SK-N-SH (cell line): ENCODE measurements at regions not wholly inside any gene's neighbourhood (a gene's known extent, or its start where the extent isn't known, plus 50 kb on each side); places are given as distances from the start of the nearest gene placed in this dataset.
"Not testable (repeated sequence)": the region's sequence is repeated elsewhere in the genome, so short reads cannot be mapped to it uniquely, and the experiment has no call there.

Experiments
- CTCF ChIA-PET: fragments of 300-600, 350-600 bp; formaldehyde crosslinking; extraction: SDS; loops from one replicate; lab custom pipeline; 2021; lab: Yijun Ruan, JAX
- POLR2A ChIA-PET: fragments of 350-600 bp; sonication (Branson Sonifier 250); formaldehyde crosslinking; extraction: SDS; loops from one replicate; lab custom pipeline; 2020; ENCODE audit warnings: antibody characterized with exemption, inconsistent platforms; lab: Yijun Ruan, JAX
- DNase-seq: peaks from one replicate; pipeline ENCODE4 v3.0.0; 2012
- H2AFZ ChIP-seq: fragments of 200-600 bp; sonication (generic); 2 replicates; pipeline ENCODE4 v1.8.1; 2016; ENCODE audit warnings: antibody characterized with exemption, mild to moderate bottlenecking, low read depth
- H3F3A ChIP-seq: fragments of 200-600 bp; sonication (generic); replicated peaks from 2 replicates; pipeline ENCODE3; 2016; ENCODE audit warnings: antibody characterized with exemption, mild to moderate bottlenecking; ENCODE audit not compliant: insufficient read depth
- H3K27ac ChIP-seq, 2 experiments: fragments of 200-500 bp in 1 of 2; fragments of 200-600 bp in 1 of 2; sonication (Bioruptor generic) in 1 of 2; sonication (generic), shearing (Covaris generic) in 1 of 2; 2 replicates each; pipeline versions ENCODE4 v1.5.1 to v1.6.1; 2014 to 2016; ENCODE audit warnings: low read depth in 2 of 2, inconsistent platforms in 1 of 2, low read length in 1 of 2, mild to moderate bottlenecking in 1 of 2, mixed read lengths in 1 of 2
- H3K27me3 ChIP-seq: fragments of 200-600 bp; sonication (generic), shearing (Covaris generic); 2 replicates; pipeline ENCODE4 v1.6.1; 2016; ENCODE audit warnings: mixed run types; ENCODE audit not compliant: insufficient read depth
- H3K36me3 ChIP-seq, 2 experiments: fragments of 200-500 bp in 1 of 2; fragments of 200-600 bp in 1 of 2; sonication (Bioruptor generic) in 1 of 2; sonication (generic) in 1 of 2; replicated peaks in 1 of 2; 2 replicates each; pipeline versions ENCODE3 to v1.5.1; 2014 to 2016; ENCODE audit warnings: low read length in 1 of 2, mild to moderate bottlenecking in 1 of 2; ENCODE audit not compliant: insufficient read depth in 2 of 2, control insufficient read depth in 1 of 2
- H3K4me1 ChIP-seq, 2 experiments: fragments of 200-500 bp in 1 of 2; fragments of 200-600 bp in 1 of 2; sonication (Bioruptor generic) in 1 of 2; sonication (generic), shearing (Covaris generic) in 1 of 2; 2 replicates each; pipeline versions ENCODE4 v1.5.1 to v1.6.1; 2014 to 2016; ENCODE audit warnings: low read depth in 1 of 2, low read length in 1 of 2, mixed run types in 1 of 2; ENCODE audit not compliant: insufficient read depth in 2 of 2, control insufficient read depth in 1 of 2
- H3K4me2 ChIP-seq: fragments of 200-600 bp; sonication (generic), shearing (Covaris generic); 2 replicates; pipeline ENCODE4 v1.6.1; 2017; ENCODE audit warnings: mixed run types
- H3K4me3 ChIP-seq, 2 experiments: fragments of 200-500 bp in 1 of 2; fragments of 200-600 bp in 1 of 2; sonication (Bioruptor generic) in 1 of 2; sonication (generic), shearing (Covaris generic) in 1 of 2; 2 replicates each; pipeline versions ENCODE4 v1.5.1 to v1.8.1; 2014 to 2016; ENCODE audit warnings: low read depth in 2 of 2, inconsistent platforms in 1 of 2, low read length in 1 of 2, mild to moderate bottlenecking in 1 of 2, mixed read lengths in 1 of 2, moderate library complexity in 1 of 2
- H3K79me2 ChIP-seq: fragments of 200-600 bp; sonication (generic); 2 replicates; pipeline ENCODE4 v1.8.1; 2017; ENCODE audit warnings: mild to moderate bottlenecking; ENCODE audit not compliant: insufficient read depth
- H3K9ac ChIP-seq: fragments of 200-600 bp; sonication (generic); 2 replicates; pipeline ENCODE4 v1.6.1; 2017; ENCODE audit warnings: mixed run types
- H3K9me2 ChIP-seq: fragments of 200-600 bp; sonication (generic); 2 replicates; pipeline ENCODE4 v1.6.1; 2017; ENCODE audit warnings: mixed run types
- H3K9me3 ChIP-seq: fragments of 200-600 bp; sonication (generic); 2 replicates; pipeline ENCODE4 v1.6.1; 2017; ENCODE audit warnings: mixed run types, mild to moderate bottlenecking, moderate library complexity
- H4K20me1 ChIP-seq: fragments of 200-600 bp; sonication (generic); 2 replicates; pipeline ENCODE4 v1.6.1; 2017; ENCODE audit warnings: mild to moderate bottlenecking, mixed run types; ENCODE audit not compliant: insufficient read depth
- CTCF ChIP-seq: fragments of 200-600 bp; sonication (generic); IDR thresholded peaks from 2 replicates; pipeline ENCODE4 v1.6.1; 2017; ENCODE audit warnings: antibody characterized with exemption, mild to moderate bottlenecking, moderate library complexity
- EP300 ChIP-seq, 2 experiments: IDR thresholded peaks; 2 replicates each; pipeline versions ENCODE4 v1.4.0 to v1.6.1; 2012; ENCODE audit warnings: borderline replicate concordance in 1 of 2, low read depth in 1 of 2, low read length in 1 of 2
- EZH2phosphoT487 ChIP-seq: fragments of 200-600 bp; sonication (generic); IDR thresholded peaks from 2 replicates; pipeline ENCODE4 v1.6.1; 2017; ENCODE audit warnings: low read depth, mixed run types, mild to moderate bottlenecking, antibody characterized with exemption, moderate library complexity, borderline replicate concordance
- FOXJ3 ChIP-seq: sonication (generic); formaldehyde crosslinking; IDR thresholded peaks from 2 replicates; pipeline ENCODE4 v1.5.1; 2020; ENCODE audit warnings: mild to moderate bottlenecking, missing genetic modification reagents
- GATA2 ChIP-seq: sonication (generic); formaldehyde crosslinking; IDR thresholded peaks from 2 replicates; pipeline ENCODE4 v1.5.0; 2020; ENCODE audit warnings: mild to moderate bottlenecking, missing genetic modification reagents
- IRF3 ChIP-seq: fragments of 150-350 bp; IDR thresholded peaks from 2 replicates; pipeline ENCODE4 v1.6.1; 2016; ENCODE audit warnings: mild to moderate bottlenecking, low read depth, low read length
- MAX ChIP-seq: IDR thresholded peaks from 2 replicates; pipeline ENCODE4 v1.4.0; 2012; ENCODE audit warnings: low read depth
- MEF2A ChIP-seq: IDR thresholded peaks from 2 replicates; pipeline ENCODE4 v1.4.0; 2012; ENCODE audit warnings: low read depth, borderline replicate concordance
- MXI1 ChIP-seq: IDR thresholded peaks from 2 replicates; pipeline ENCODE4 v1.6.1; 2012; ENCODE audit warnings: mild to moderate bottlenecking, low read depth, low read length, improper control_type of control experiment
- NFIC ChIP-seq: IDR thresholded peaks from 2 replicates; pipeline ENCODE4 v1.4.0; 2012; ENCODE audit warnings: borderline replicate concordance
- NRF1 ChIP-seq: IDR thresholded peaks from 2 replicates; pipeline ENCODE4 v1.6.1; 2012; ENCODE audit warnings: low read depth, mild to moderate bottlenecking, low read length
- PBX3 ChIP-seq: IDR thresholded peaks from 2 replicates; pipeline ENCODE4; 2012
- POLR2AphosphoS5 ChIP-seq: IDR thresholded peaks from 2 replicates; pipeline ENCODE4 v1.6.1; 2012; ENCODE audit warnings: low read depth, low read length
- RAD21 ChIP-seq: IDR thresholded peaks from 2 replicates; pipeline ENCODE4 v1.6.1; 2012; ENCODE audit warnings: mild to moderate bottlenecking, low read length
- RXRA ChIP-seq: IDR thresholded peaks from 2 replicates; pipeline ENCODE4 v1.4.0; 2012; ENCODE audit warnings: low read depth, mild to moderate bottlenecking, borderline replicate concordance
- TCF12 ChIP-seq: IDR thresholded peaks from 2 replicates; pipeline ENCODE4 v1.4.0; 2012
- TEAD4 ChIP-seq: IDR thresholded peaks from 2 replicates; pipeline ENCODE4 v1.4.0; 2012; ENCODE audit warnings: mild to moderate bottlenecking, borderline replicate concordance; ENCODE audit not compliant: insufficient read depth
- USF1 ChIP-seq: IDR thresholded peaks from 2 replicates; pipeline ENCODE4 v1.4.0; 2012; ENCODE audit warnings: low read depth, borderline replicate concordance
- USF2 ChIP-seq: fragments of 150-350 bp; IDR thresholded peaks from 2 replicates; pipeline ENCODE4 v1.6.1; 2017; ENCODE audit warnings: antibody characterized with exemption, low read length, low read depth, borderline replicate concordance
- YY1 ChIP-seq: IDR thresholded peaks from 2 replicates; pipeline ENCODE4 v1.4.0; 2012; ENCODE audit warnings: low read depth, mild to moderate bottlenecking
- WGBS: methylation state at CpG from one replicate; pipeline ENCODE4 v1.1.6; 2017; ENCODE audit warnings: low lambda C conversion rate; 5-methylcytosine and 5-hydroxymethylcytosine counted together

GRCh38 chr9:39588500-39589137 is 233.2 kb downstream of the SPATA31A1 start:
- no peak for DNase-seq
- no peaks in the 10 kb centered on the region for H3K9me2 ChIP-seq
- no peaks in the 10 kb centered on the region for H3K9me3 ChIP-seq
- no peak overlapping the region for H3K4me2 ChIP-seq
- no peaks in the 10 kb centered on the region for H3K4me1 ChIP-seq
- H3F3A ChIP-seq, result peaks cover 6% of the 10 kb centered on the region
- TF ChIP-seq MXI1, result no peak
- TF ChIP-seq MAX, result no peak
- no peak for TF ChIP-seq IRF3
- no peak for TF ChIP-seq MEF2A
- no peak for TF ChIP-seq NFIC
- TF ChIP-seq GATA2 (CRISPR knock-in tag), result no peak
- TF ChIP-seq EZH2phosphoT487, result no peak
- no peak for TF ChIP-seq TEAD4
- no peak for TF ChIP-seq RXRA
- TF ChIP-seq TCF12, result no peak
- no peak for TF ChIP-seq PBX3
- no peak for TF ChIP-seq CTCF
- no peak for TF ChIP-seq EP300 (IDR thresholded peaks at IDR 0.05; ENCODE audit: borderline replicate concordance in 1 of 2, low read depth in 1 of 2, low read length in 1 of 2)
- TF ChIP-seq USF1, result no peak
- no peak for TF ChIP-seq RAD21
- TF ChIP-seq YY1, result no peak
- TF ChIP-seq NRF1, result no peak
- TF ChIP-seq POLR2AphosphoS5, result no peak
- no peak for TF ChIP-seq USF2
- no peak for TF ChIP-seq FOXJ3
- TF ChIP-seq, all 33 proteins: peak for 0
- no peaks in the 10 kb centered on the region for H4K20me1 ChIP-seq
- H2AFZ ChIP-seq, result no peak overlapping the region; the same call in 1 of the 2 replicates
- no peak overlapping the region for H3K9ac ChIP-seq
- no peak overlapping the region for H3K27ac ChIP-seq
- no peak overlapping the region for H3K4me3 ChIP-seq
- CTCF ChIA-PET, result no interaction called here
- POLR2A ChIA-PET, result no interaction called here
- no peaks in the 10 kb centered on the region for H3K79me2 ChIP-seq
- H3K27me3 ChIP-seq, result no peaks in the 10 kb centered on the region
- no peaks in the 10 kb centered on the region for H3K36me3 ChIP-seq
- 46% methylated on average over 8 of the region's 8 CpGs for WGBS

- H4K20me1 ChIP-seq, H3K36me3 ChIP-seq, H3K27ac ChIP-seq, POLR2A ChIA-PET, H3K4me3 ChIP-seq, H3K27me3 ChIP-seq, H3K4me2 ChIP-seq, H3K9me2 ChIP-seq, H3F3A ChIP-seq, H2AFZ ChIP-seq, CTCF ChIA-PET, H3K4me1 ChIP-seq, H3K9ac ChIP-seq, H3K9me3 ChIP-seq, DNase-seq, H3K79me2 ChIP-seq: not testable (repeated sequence)
- 19% methylated on average over 5 of the region's 24 CpGs for WGBS
Measured at GRCh38 chr9:39604089-39604488, 248.6 kb downstream of the SPATA31A1 start.
